ENCODE measurements at regions not wholly inside any gene's neighbourhood (a gene's known extent, or its start where the extent isn't known, plus 50 kb on each side); places are given as distances from the start of the nearest gene placed in this dataset.
A peak's percentile ranks its signal among the peaks of the same experiment; 100 is the strongest.

- Histone ChIP-seq H3K9ac (ENCODE audit: low read length) (no peak overlapping the region), H3K9me3 (ENCODE audit: low read length) (no peaks in the 10 kb centered on the region), H3K4me1 (ENCODE audit: insufficient read depth, low read length) (peaks cover 52% of the 10 kb centered on the region), H3K4me2 (ENCODE audit: low read length) (no peak overlapping the region), H3K36me3 (ENCODE audit: low read depth, low read length) (no peaks in the 10 kb centered on the region), H3K4me3 (ENCODE audit: low read length) (no peak overlapping the region), H4K20me1 (ENCODE audit: low read length) (no peaks in the 10 kb centered on the region), H3K27me3 (ENCODE audit: low read length) (no peaks in the 10 kb centered on the region), H3K27ac (ENCODE audit: low read length) (no peak overlapping the region), H2AFZ (ENCODE audit: low read length) (no peak overlapping the region), H3K9me2 (replicated peaks; ENCODE audit: low read length) (peaks cover 6% of the 10 kb centered on the region; the same call in 1 of the 2 replicates), H3F3A (ENCODE audit: low read length, unreplicated experiment) (no peaks in the 10 kb centered on the region), H3K79me2 (ENCODE audit: low read length) (no peaks in the 10 kb centered on the region)
- TF ChIP-seq EZH2 (IDR thresholded peaks at IDR 0.05; ENCODE audit: low read length, unreplicated experiment) (no peak), CTCF (conservative IDR thresholded peaks at IDR 0.05; ENCODE audit: low read depth, low read length) (no peak), EZH2phosphoT487 (IDR thresholded peaks at IDR 0.05; ENCODE audit: borderline replicate concordance, low read length) (no peak)
- no peak for ATAC-seq
- no TSS peak for BruUV-seq (replicated peaks)
- DNase-seq = peak; percentile 21
- intact Hi-C loops (cut with micrococcal nuclease) = no loop called here
- CTCF ChIA-PET = no interaction called here
- POLR2A ChIA-PET (ENCODE audit: unreplicated experiment) = no interaction called here
Observed at GRCh38 chr11:106422583-106422982, 345.1 kb downstream of the AASDHPPT start.

- ATAC-seq (peak; percentile 93), DNase-seq (peak; percentile 98)
- Histone ChIP-seq H3K36me3 (ENCODE audit: low read depth, low read length) (no peaks in the 10 kb centered on the region), H3F3A (ENCODE audit: low read length, unreplicated experiment) (no peaks in the 10 kb centered on the region), H3K9me3 (ENCODE audit: low read length) (no peaks in the 10 kb centered on the region), H3K27ac (ENCODE audit: low read length) (peak overlapping the region; percentile 56), H3K79me2 (ENCODE audit: low read length) (no peaks in the 10 kb centered on the region), H3K4me3 (ENCODE audit: low read length) (0 out of 2 replicates have a peak overlapping the region, but pooled peaks have one; percentile 2), H3K9me2 (replicated peaks; ENCODE audit: low read length) (peaks cover 4% of the 10 kb centered on the region; the same call in 1 of the 2 replicates), H4K20me1 (ENCODE audit: low read length) (no peaks in the 10 kb centered on the region), H3K27me3 (ENCODE audit: low read length) (no peaks in the 10 kb centered on the region), H2AFZ (ENCODE audit: low read length) (0 out of 2 replicates have a peak overlapping the region, but pooled peaks have one; percentile 27), H3K4me2 (ENCODE audit: low read length) (peak overlapping the region; percentile 62), H3K4me1 (ENCODE audit: insufficient read depth, low read length) (peaks cover 52% of the 10 kb centered on the region), H3K9ac (ENCODE audit: low read length) (no peak overlapping the region)
- TF ChIP-seq EZH2 (IDR thresholded peaks at IDR 0.05; ENCODE audit: low read length, unreplicated experiment) = no peak
- TF ChIP-seq EZH2phosphoT487 (IDR thresholded peaks at IDR 0.05; ENCODE audit: borderline replicate concordance, low read length) = no peak
- no peak for TF ChIP-seq CTCF (conservative IDR thresholded peaks at IDR 0.05; ENCODE audit: low read depth, low read length)
- ChIA-PET CTCF (interaction anchor here (0.5 to 0.7 kb wide), 2 partner anchors 154 to 641 kb away, joined by 5 to 11 read pairs; no protein-coding TSS in a partner anchor), POLR2A (ENCODE audit: unreplicated experiment) (interaction anchor here (0.7 kb wide), 1 partner anchor 25 kb away, joined by 28 read pairs; no protein-coding TSS in a partner anchor)
- BruUV-seq (replicated peaks) = no TSS peak
- intact Hi-C loops (cut with micrococcal nuclease) = no loop called here
Observed at GRCh38 chr11:106424111-106424510, 346.6 kb downstream of the AASDHPPT start.

GRCh38 chr11:106425819-106426218, 348.4 kb downstream of the AASDHPPT start:
- CTCF ChIA-PET = no interaction called here
- BruUV-seq (replicated peaks) = no TSS peak

More at GRCh38 chr11:106425819-106426218, 348.4 kb downstream of the AASDHPPT start:
- ATAC-seq (no peak), DNase-seq (no peak)
- intact Hi-C loops (cut with micrococcal nuclease) = loop anchor here (5.0 kb wide), 1 partner anchor 34 kb away; no protein-coding TSS in a partner anchor
- H3K9ac ChIP-seq (ENCODE audit: low read length) = no peak overlapping the region
- H3K36me3 ChIP-seq (ENCODE audit: low read depth, low read length) = no peaks in the 10 kb centered on the region
- H3K9me2 ChIP-seq (replicated peaks; ENCODE audit: low read length) = no peaks in the 10 kb centered on the region
- H3K4me2 ChIP-seq (ENCODE audit: low read length) = no peak overlapping the region
- no peak overlapping the region for H2AFZ ChIP-seq (ENCODE audit: low read length)
- no peak overlapping the region for H3K27ac ChIP-seq (ENCODE audit: low read length)
- no peaks in the 10 kb centered on the region for H3K79me2 ChIP-seq (ENCODE audit: low read length)
- H3K9me3 ChIP-seq (ENCODE audit: low read length) = no peaks in the 10 kb centered on the region
- TF ChIP-seq EZH2 (IDR thresholded peaks at IDR 0.05; ENCODE audit: low read length, unreplicated experiment) (no peak), CTCF (conservative IDR thresholded peaks at IDR 0.05; ENCODE audit: low read depth, low read length) (no peak), EZH2phosphoT487 (IDR thresholded peaks at IDR 0.05; ENCODE audit: borderline replicate concordance, low read length) (no peak)
- H4K20me1 ChIP-seq (ENCODE audit: low read length) = no peaks in the 10 kb centered on the region
- H3K4me1 ChIP-seq (ENCODE audit: insufficient read depth, low read length) = peaks cover 52% of the 10 kb centered on the region
- H3K27me3 ChIP-seq (ENCODE audit: low read length) = no peaks in the 10 kb centered on the region
- POLR2A ChIA-PET (ENCODE audit: unreplicated experiment) = interaction anchor here (0.6 kb wide), 1 partner anchor 1365 kb away, joined by 3 read pairs; no protein-coding TSS in a partner anchor
- H3F3A ChIP-seq (ENCODE audit: low read length, unreplicated experiment) = no peaks in the 10 kb centered on the region
- no peak overlapping the region for H3K4me3 ChIP-seq (ENCODE audit: low read length)

Data from PC-3 (cell line).